Globus pallidus (tissue), 1 donor: ENCODE measurements at regions not wholly inside any gene's neighbourhood (a gene's known extent, or its start where the extent isn't known, plus 50 kb on each side); places are given as distances from the start of the nearest gene placed in this dataset.

Experiments used
- DNase-seq: peaks from one replicate; pipeline ENCODE4 v3.0.0-alpha.2; 2015; ENCODE audit warnings: low spot score

DNA sequence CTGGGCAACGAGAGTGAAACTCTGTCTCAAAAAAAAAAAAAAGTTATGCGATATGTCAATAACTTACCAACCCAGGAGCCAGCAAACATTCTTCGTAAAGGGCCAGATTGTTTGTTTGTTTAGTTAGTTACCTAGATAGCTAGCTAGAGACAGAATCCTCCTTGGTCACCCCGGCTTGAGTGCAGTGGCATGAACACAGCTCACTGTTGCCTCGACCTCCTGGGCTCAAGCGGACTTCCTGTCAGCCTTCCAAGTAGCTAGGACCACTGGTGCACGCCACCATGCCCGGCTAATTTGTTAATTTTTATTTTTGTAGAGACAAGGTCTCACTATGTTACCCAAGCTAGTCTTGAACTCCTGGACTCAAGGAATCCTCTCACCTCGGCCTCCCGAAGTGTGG lies 113.0 kb downstream of the LITAF start:
- DNase-seq: no peak

DNA sequence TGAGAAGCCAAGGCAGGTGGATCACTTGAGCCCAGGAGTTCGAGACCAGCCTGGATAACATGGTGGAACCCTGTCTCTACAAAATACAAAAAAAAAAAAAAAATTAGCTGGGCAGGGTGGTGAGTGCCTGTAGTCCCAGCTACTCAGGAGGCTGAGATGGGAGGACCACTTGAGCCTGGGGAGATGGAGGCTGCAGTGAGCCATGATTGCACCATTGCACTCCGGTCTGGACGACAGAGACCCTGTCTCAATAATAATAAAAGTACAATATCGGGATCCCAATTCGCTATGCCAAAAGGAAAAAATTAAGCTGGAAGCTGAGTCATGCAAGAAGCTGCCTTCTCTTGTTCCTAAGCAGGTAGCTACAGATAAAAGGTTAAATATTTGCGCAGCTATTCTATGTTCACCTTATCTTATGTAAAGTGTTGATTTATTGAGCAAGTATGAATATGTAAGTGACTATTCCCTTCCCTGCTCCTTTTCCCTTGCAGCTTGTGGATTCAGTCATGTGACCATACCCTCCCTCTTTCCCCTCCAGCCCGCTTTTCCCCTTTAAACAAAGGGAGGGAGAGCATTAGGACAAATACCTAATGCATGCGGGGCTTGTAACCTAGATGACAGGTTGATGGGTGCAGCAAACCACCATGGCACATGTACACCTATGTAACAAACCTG lies 112.0 kb downstream of the LITAF start:
- no peak for DNase-seq

DNA sequence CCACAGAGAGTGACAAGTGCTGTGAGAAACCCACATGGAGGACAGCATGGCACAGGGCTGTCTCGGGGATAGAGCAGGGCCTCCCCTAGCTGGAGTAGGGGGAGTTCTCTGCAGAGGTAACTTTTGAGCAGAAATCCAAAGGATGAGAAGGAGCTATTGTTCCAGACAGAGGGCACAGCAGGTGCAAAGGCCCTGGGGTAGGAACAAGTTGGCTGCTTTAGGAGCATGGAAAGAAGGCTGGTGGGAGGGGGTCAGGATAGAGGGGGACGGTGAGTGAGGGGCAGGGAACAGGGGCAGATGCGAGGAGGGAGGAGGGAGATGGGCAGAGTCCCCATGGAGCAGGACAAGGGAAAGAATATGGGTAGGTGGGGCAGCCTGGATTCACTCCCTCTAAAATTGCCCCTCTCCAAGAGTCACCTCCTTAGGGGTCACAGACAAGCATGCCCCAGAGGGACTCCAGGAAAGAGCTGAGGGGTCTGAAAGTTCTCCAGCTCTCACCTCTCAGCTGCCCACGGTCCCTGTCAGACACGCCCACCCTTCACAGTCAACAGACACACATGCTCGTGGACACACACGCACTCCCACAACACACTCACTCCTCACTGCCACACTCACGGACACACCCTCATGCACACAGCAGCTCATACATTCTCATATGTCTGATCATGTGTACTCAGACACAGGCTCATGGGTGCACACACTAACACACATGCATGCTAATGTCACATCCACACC lies 110.7 kb downstream of the LITAF start:
- DNase-seq: no peak

DNA sequence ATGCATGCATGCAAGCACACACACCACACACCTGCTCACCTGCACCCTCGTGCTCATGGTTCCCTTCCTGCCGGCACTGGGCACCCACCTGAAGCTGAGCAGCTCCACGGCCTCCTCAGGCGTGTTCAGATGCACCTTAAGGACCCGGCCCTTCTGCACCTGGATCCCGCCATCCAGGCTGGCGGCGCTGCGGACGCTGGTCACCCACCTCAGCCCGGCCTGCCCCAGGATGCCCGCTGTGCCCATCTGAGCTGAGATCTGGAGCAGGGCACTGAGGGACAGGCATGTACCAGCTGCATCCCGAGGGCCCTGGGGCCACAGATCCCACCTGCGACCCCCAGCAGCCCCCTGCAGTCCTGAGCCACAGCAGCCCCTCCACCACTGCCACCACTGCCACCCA lies 110.0 kb downstream of the LITAF start:
- DNase-seq: no peak

DNA sequence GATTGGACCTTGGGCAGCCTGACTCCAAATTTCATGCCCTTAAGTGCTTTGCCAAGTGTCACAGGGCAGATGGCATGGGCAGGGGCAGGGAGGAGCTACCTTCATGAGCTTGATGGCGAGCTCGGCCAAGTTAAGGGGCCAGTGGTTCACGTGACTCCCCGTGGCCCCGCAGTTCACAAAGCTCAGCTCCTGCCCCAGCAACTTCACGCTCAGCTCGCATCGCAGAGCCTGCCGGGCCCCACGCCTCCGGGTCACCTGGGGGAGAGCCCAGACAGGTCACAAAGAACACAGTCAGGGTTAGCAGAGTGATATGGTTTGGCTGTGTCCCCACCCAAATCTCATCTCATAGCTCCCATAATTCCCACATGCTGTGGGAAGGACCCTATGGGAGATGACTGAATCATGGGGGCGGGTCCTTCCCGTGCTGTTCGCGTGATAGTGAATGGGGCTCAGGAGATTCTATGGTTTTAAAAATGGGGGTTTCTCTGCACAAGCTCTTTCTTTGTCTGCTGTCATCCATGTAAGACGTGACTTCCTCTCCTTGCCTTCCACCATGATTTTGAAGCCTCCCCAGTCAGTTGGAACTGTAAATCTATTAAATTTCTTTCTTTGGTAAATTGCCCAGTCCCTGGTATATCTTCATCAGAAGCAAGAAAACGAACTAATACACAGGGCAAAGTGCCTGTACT lies 108.1 kb downstream of the LITAF start:
- no peak for DNase-seq

DNA sequence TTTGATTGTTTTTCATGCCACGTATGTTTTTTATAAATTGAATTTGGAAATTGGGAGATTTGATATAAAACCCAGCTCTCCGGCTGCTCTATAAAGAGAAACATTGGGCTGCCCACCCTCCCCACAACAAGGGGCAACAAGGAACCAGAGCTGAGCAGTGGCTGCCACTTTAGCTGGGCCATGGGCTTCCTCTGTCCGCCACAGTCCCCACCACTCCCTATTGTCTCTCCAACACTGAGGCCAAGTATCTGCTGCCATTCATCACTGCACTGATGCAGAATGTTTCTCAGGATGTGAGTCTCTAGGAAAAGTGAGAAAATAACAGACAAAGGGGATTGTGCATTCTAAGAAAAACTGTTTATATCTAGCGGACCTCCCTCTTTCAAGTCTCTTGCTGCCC lies 106.8 kb downstream of the LITAF start:
- no peak for DNase-seq

DNA sequence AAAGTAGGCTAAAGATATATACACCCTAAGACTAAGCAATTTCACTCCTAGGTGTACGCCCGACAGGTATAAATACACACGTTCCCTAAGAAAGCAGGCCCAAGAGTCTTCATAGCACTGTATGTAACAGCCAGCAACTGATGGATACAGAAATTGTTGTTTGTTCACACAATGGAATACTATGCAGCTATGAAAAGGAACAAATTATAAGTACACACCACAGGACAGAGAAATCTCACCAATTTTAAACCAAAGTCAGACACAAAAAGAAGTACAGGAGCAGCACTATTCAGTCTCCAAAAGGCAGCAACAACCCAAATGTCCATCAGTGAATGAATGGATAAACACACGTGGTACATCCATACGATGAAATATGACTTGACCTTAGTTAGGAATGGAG lies 106.1 kb downstream of the LITAF start:
- no peak for DNase-seq

DNA sequence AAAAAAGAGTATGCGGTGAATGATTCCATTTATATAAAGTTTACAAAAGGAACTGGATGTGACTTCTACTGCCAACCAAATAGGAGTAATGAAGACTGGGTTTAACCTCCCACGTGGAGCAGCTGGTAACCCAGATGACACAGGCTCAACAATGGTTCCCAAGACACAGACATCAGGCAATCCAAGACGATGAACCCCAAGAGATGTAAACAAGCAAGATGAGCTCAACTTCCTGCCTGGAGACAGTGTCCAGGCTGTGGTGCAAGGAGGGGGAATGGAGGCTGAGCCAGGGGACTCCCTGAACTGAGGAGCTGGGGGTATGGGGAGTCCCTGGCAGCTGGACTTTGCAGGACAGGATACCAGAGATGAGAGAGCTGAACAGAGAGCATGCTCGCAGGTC lies 104.7 kb downstream of the LITAF start:
- DNase-seq: no peak

DNA sequence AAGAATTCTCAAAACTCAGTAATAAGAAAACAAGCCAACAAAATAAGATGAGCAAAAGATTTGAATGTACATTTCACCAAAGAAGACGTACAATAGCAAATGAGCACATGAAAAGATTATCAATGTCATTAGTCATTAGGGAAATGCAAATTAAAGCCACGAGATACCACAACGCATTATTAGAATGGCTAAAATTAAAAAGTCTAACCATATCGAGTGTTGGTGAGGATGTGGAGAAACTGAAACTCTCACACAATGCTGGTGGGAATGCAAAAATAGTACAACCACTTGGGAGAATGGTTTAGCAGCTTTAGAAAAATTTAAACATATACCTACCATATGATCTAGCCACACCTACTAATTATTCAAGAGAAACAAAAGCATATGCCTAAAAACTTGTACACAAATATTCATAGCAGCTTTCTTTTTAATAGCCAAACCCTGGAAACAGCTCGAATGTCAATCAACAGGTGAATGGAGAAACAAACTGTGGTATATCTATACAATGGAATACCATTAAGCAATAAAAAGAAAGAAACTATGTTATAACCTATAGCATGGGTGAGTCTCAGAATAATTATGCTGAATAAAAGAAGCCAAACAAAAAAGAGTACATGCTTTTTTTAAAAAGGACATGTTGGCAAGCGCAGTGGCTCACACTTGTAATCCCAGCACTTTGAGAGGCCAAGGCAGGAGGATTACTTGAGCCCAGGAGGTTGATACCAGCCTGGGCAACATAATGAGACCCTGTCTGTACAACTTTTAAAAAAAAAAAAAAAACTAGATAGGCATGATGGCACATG lies 103.6 kb downstream of the LITAF start:
- DNase-seq: no peak

DNA sequence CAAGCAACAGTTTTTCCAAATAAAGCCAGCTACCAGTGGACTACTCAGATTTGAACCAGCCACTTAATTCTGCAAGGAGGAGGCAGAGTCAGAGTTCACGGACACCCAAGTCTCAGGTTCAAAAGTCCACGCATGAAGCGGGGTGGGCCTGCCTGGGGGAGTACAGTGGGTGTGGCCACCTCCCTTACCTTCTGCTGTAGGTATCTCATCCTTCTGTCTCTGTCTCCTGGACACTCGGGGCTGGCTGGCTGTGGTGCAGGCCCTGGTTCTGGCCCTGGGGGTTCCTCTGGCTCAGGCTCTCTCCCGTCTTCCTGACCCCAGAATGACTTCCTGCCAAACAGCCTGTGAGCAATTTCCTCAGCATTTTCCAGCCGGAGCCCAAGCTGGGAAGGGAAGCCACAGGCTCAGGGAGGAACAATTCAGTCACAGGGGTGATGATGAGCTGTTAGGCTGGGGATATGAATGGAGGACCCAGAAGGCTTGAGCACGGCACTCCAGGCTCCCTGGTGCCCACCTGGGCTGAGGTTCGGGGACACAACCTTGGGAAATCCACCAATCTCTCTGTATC lies 101.9 kb downstream of the LITAF start:
- no peak for DNase-seq

DNA sequence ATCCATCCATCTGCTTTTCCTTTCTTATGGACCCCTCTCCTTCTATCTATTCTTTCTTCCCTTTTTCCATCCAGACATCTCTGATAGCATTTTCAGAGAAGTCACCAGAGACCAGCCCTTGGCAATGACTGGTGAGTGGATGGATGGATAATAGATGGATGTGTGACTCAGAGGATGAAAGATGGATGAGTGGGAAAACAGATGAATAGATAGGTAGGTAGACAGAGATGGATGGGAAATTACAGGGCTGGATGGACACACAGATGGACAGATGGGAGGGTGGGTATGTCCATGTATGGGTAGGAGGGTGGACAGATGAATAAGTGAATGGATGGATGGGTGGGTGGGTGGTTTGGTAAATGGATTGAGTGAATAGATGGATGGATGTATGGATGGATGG lies 101.0 kb downstream of the LITAF start:
- no peak for DNase-seq

DNA sequence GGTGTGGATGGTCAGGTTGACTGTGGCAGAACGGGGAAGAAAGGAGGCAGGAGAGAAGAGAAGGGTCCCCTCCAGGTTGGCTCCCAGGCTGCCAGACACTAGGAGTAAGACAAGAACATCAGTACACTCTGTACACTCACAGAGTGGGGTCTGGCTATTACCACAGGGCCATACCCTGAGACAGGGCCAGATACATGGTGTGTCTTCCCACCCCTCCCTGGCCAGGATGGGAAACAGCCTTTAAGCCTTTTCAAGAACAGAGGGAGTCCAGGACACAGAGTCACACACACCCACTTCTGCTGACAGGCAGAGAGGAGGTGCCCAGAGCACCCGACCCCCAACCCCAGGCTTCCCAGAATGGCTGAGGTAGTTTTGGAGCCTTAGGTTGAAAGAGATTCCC lies 99.4 kb downstream of the LITAF start:
- no peak for DNase-seq

DNA sequence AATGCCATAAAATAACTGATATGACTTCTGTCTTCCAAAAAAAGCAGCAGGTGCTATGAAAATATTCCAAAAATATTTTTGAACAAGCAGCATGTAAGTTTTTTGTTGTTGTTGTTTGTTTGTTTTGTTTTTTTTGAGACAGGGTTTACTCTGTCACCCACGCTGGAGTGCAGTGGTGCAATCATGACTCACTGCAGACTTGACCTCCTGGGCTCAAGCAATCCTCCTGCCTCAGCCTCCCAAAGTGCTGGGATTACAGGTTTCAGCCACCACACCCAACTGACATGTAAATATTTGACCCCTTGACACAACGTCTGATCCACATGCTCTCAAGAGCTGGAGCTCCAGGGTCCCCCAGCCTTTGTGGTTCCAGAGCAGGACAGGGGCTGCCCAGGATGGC lies 98.4 kb downstream of the LITAF start:
- no peak for DNase-seq

DNA sequence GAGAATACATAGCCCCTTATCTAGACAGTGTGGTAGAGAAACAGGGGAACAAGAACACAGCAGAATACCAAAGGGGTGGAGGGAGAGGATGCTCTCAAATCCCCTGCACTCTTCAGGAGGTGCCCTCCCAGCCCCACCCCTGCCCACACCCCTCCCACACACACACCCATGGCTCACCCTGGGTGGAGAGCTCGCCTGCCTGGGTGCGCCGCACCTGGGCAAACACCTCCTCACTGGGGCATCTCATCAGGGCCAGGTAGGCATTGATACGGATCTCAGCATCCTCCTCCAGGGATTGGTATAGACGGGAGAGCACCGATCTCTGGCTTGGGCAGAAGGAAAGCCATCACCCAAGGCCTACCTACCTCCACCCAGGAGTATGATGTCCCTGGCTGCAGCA lies 95.2 kb downstream of the LITAF start:
- no peak for DNase-seq

DNA sequence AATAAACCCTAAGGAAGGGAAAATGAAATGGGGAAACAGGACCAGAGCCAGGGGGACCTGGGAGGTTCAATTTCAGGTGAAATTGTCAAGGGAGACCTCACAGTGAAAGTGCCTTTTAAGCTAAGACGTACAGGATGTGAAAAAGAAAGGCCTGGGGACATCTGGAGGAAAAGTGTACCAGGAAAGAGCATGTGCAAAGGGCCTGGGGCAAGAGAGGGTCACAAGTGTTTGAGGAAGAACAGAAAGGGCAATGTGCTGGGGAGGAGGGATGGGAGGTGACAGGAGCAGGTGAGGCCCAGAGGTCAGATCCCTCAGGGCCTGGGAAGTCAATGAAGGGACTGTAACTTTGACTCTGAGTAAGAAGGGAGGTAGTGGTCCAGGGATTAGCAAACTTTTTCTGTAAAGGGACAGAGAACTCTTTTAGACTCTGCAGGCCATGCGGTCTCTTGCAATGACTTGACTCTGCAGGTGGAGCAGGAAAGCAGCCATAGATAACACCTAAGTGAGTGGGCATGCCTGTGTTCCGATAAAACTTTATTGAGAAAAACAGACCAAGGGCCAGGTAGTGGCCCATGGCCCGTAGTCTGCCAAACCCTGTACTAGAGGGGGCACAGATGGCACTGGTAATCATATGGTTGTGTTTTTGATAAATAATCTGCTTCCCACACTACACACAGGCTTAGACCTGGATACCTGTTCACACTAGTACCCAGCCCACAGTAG lies 93.8 kb downstream of the LITAF start:
- no peak for DNase-seq

DNA sequence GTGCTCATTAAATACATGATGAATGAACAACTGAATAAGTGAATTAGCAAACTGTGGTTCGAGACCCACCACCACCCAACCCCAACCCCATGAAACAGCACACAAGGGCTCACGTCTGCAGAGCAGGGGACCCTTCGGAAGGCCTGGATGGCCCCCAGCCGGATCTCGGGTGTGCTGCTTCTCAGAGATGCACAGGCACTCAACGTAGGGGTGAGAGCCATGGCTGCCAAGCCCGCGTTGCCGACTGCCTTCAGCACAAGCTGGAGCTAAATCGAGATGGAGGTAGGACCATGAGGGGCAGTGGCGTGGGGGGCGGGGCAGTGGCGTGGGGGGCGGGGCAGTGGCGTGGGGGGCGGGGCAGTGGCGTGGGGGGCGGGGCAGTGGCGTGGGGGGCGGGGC lies 93.2 kb downstream of the LITAF start:
- no peak for DNase-seq

DNA sequence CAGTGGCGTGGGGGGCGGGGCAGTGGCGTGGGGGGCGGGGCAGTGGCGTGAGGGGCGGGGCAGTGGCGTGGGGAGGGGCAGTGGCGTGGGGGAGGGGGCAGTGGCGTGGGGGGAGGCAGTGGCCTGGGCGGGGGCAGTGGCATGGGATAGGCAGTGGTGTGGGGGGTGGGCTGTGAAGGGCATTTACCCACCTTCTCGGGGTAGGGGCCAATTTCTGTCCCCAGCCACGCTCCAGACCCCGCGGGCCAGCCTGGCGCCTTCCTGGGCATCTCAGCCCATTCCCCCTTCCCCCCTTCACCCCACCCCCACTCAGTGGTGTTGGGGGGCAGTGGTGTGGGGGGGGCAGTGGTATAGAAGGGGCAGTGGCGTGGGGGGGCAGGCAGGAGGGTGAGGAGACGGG lies 92.7 kb downstream of the LITAF start:
- no peak for DNase-seq

DNA sequence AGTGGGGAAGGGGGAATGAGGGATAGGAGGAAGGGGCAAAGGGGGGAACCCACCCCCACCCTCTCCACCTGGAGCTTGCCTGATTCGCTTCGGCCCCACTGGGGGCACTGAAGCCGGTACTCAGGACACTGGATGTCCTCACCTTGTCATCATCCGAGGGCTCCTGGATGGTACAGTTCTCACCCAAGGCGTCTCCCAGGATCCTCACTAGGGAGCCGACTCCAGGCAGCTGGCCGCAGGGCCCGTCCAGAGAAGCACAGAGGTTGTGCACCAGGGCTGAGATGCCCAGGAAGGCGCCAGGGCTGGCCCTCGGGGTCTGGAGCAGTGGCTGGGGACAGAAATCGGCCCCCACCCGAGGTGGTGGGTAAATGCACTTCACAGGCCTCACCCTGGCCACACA lies 92.3 kb downstream of the LITAF start:
- no peak for DNase-seq

DNA sequence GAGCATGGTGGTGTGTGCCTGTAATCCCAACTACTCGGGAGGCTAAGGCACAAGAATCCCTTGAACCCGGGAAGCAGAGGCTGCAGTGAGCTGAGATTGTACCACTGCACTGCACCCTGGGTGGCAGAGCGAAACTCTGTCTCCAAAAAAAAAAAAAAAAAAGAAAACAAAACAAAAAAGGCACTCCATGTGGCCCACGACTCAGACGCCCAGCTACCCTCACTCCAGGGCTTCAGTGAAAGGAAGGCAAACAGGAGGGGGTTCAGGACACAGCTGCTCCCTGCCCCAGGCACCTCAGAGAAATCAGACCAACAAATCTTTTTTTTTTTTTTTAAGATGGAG lies 91.7 kb downstream of the LITAF start:
- DNase-seq: no peak
